HG03469 (cell line): ENCODE measurements at regions not wholly inside any gene's neighbourhood (a gene's known extent, or its start where the extent isn't known, plus 50 kb on each side); places are given as distances from the start of the nearest gene placed in this dataset.

Source experiments
- ATAC-seq: cut with Tn5 transposase; IDR thresholded peaks from one replicate; pipeline ENCODE4 v1.9.1; 2021; ENCODE audit warnings: mild to moderate bottlenecking, moderate library complexity, moderate number of reproducible peaks; ENCODE audit not compliant: unreplicated experiment

DNA sequence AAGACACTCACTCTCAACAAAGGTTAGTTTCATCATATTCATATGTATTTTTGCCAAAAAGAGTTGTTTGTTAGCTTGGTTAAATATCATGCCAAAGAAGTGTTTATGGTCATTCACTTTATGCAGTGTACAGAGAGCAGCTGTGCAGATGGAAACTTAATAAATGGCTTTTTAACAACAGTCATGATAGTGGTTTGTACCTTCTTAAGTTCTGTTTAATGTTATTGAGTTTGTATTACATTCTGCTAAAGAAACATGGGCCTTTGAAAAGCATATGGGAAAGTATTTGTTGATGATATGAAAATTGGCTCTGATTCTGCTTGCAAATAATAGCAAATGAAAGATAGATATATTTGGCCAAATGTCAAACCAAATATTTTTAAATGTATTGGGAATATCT is 607.3 kb downstream of the NCAM2 start:
- ATAC-seq = no peak

DNA sequence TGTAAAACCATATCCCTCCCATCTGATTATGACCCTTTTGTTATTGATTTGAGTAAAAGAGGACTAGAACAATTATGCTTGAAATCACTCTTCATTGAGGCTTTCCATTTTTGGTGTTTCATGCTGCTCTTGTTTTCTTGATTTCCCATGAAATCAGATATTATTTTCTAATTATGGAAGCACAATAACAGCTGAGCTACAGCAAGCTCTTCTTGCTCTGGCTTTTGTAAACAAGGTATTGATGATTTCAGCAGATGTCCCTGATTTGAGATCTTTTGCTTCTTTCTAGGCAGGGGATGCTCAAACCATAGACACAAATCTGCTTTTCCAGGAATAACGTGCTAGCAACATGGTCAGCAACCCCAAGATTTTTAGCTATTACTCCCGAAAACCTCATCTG is 607.8 kb downstream of the NCAM2 start:
- ATAC-seq = no peak

DNA sequence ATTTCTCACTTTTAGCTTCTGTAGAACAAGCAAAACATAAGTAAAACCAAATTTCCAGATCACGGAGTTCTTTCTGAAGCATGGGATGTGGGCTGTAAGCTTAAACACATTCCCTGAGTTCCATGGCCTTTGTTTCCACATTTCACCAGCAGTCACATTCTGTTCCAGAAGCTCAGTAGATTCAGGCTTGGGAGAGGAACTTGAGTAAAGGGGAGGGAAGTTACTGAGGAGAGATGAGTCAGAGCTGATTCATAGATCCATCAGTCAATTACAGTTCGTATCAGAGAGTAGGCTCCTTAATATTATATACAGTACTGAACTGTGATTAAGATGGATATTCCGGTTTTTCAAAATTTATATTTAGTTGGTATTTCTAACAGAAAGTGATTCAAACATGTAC is 614.3 kb downstream of the NCAM2 start:
- no peak for ATAC-seq

DNA sequence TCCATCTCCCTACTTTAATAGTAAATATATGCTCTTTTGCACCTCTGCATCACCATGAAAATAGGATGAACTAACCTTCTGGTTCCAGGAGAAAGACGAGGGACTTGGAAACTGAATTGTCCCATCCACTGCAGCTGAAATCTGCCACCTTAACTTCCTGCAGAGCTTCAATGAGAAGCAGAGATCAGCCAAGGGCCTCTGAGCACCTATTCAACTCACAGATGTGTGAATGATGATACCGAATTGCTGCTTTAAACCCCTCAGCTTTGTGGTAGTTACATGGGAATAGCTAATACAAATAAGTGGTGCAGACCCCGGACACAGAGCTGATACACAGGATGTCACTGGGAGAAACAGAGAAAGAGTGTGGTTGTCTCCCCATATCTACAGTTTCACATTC is 616.8 kb downstream of the NCAM2 start:
- no peak for ATAC-seq

DNA sequence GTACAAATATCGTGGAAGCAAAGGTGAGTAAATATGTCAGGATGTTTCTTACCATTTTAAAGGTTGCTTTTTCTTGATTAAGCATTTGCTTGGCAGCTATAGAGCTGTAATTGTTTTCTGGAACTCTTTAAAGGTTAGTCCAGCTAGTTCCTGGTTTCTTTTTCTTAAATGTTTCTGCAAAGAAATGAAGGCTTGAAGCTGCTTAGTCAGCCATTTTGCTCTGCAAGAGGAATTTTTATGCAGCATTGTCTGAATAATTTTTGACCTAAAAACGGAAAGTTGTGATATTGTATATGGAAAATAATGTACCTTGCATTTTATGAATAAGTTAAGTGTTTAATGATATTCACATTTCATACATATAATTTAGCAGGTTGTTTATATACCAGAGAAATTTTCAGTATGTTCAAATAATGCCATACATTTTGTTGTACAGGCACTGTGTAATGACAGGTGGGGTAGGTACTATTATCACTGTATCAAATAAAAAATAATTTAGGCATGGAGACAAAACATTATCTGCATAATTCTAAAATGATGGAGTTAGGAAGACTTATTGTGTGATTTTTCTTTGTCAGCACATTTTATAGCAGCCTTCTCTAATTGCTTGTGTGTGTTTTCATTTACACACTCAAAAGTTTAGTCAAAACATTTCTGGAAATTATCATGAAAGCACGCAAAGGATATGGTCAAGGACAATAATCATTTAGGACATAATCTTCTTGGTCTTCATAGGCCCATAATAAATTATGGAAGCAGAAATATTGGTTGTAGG is 624.4 kb downstream of the NCAM2 start:
- ATAC-seq = no peak

DNA sequence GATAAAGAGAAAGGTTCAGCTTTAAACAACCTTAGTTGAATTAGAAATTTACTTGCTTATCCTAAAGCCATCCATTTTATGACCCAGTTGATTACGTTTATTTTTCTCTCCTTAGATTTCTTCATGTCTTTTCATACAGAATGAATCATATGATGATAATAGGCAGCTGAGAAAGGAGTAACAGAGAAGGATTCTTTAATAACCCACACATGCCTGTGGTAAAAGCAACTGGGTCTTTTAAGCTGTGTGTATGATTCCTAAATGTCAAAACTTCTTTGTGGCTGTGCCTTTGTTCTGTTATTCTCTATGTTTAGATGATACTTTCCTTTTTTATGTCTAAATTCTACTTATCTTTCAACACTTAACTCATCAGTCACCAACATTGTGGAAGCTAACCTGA is 626.5 kb downstream of the NCAM2 start:
- no peak for ATAC-seq

DNA sequence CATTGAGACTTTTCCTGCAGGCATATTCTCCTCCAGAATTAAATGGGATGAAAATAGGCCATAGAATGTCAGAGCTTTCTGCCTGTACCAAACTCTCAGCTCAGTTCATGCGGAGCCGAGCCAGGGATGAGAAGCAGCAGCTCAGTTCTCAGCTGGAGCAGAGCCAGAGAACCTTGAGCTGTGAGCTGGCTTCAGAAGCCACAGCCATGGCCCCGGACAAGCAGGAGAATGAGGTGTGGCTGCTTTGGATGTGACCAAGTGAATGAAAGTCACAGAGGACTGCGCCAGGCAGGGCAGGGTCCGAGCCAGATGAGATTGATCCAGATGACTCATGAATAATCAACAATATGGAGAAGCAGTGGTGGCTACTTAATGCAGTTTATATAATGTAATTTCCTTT is 633.8 kb downstream of the NCAM2 start:
- no peak for ATAC-seq

DNA sequence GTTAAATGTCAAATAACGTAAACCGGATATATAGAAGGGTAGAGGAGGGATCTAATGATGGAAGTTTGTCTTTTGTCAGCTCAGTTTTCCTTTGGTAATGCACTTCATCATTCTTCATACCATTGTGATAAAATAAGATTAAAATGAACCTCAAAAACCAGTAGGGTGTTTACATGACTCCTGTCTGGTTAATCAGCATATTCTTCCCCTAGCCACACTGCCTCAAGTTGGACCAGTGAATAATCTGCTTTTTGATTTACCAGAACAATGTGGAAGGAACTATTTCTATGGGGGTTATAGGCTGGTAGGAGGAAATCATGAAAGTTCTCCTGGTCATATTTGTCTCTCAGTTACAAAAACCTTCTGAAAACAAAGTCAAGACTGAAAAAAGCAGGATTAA is 634.7 kb downstream of the NCAM2 start:
- ATAC-seq = no peak

DNA sequence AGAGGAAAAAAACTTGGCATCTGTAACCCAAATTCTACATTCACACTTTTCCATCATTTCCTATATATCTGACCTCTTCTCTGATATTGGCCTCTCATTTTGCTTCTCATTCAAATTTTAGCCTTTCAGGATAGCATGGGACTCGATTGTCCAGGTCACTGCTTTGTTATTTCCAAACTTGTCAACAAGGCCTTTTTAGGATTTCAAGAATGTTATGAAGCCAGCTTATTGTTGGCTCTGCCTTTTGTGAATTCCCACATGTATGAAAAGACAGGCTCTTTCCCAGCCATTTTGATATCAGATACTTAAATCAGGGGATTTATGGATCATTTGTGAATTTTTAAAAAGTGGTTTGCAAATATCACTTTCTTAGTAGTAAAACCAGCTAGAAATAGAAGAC is 663.5 kb downstream of the NCAM2 start:
- ATAC-seq = no peak

DNA sequence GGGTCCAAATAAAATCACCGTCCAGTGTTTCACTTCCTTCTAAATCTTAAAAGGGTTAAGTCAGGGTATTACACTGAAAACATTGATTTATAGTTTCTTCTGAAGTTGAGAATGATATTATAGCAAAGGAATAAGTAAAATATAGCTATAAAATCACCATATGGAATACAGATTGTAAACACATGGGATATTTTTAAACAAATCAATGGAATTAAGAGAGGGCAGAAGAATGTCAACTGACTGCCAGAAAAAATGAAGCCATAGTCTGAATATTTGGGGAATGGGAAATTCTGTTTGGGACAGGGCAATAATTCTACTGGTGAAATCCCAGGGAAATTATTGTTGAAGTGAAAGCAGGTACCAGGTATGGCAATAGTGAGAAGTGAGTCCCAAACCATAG is 664.6 kb downstream of the NCAM2 start:
- ATAC-seq = no peak

DNA sequence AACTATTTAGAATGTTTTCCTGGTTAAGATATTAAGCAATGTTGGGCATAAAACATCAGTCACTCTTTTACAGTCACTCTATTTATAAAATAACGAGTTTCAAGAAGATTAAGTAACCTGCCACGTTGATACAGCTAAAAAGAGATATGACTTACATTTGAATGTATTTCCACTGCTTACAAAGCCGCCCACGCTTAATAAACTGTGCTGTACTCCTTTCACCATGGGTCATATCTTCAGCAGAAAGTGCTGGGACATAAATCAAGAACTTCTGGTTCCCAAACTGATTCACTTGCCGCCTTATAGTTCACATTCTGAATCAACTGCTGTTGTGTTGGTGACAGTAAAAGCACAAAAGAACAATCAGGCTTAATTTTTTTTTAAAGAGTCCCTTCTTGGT is 666.7 kb downstream of the NCAM2 start:
- no peak for ATAC-seq

DNA sequence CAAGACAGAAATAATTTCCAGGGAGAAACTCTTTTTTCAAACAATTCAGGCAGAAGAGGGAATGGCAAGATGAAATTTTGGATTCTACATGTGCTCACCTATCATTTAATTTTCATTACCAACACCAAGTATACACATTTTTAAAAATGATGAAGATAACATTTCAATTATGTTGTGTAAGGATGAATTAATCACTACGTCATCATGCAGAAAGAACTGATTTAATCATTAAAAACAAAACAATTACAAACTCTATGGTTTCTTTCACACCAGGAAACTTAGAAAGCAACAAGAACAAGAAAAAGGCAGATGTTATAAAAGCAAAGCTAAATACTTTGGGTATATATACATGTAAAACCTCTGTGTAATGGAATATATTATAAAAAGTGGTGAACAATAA is 668.5 kb downstream of the NCAM2 start:
- ATAC-seq = no peak

DNA sequence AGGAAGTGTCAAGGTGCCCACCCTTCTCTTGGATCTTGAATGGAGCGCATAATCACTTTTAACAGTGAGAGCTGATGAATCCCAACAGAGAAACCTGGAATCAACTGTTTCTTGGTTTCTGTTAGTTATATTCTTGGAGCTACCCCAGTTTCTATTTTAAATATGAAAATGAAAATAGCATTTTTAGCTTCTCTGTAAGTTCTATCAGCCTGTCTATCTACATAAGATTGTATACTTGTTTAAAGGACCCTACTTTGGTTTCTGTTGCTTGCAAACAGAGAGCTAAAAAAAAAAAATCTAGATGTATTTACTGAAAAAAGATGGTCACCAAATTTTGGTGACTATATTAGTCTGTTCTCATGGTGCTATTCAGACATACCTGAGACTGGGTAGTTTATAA is 670.0 kb downstream of the NCAM2 start:
- ATAC-seq = no peak

DNA sequence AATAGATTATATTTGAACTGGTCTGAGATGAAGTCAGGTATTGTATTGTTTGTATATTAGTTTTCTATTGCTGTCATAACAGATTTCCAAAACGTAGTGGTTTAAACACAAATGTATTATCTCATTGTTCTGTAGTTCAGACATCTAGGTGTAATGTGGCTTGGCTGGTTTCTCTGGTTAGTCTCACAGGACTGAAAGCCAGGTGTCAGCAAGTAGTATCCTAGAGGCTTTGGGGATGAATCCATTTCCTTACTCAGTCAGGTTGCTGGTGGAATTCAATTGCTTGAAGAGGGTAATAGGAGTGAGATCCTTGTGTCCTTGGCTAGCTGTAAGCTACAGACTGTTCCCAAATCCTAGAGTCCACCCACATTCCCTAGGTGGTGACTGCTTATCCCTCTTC is 675.8 kb downstream of the NCAM2 start:
- no peak for ATAC-seq

DNA sequence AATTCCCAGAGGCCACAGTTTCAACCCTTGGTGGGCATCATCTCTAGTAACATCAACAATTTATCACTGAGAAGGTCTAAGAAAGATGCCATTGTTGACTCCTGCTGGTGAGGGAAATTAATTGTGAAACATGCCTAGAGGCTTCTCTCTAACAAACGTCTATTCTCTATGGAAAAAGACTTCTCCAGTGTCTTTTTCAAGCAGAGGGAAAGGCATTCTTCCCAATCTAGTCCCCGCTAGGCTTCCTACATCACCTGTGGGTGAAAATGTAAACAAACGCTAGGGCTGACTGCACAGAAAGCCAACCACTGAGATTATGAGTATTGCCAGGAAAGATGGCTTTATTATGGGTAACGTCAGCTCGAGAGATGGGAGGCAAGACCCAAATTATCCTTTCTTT is 677.4 kb downstream of the NCAM2 start:
- ATAC-seq = no peak

DNA sequence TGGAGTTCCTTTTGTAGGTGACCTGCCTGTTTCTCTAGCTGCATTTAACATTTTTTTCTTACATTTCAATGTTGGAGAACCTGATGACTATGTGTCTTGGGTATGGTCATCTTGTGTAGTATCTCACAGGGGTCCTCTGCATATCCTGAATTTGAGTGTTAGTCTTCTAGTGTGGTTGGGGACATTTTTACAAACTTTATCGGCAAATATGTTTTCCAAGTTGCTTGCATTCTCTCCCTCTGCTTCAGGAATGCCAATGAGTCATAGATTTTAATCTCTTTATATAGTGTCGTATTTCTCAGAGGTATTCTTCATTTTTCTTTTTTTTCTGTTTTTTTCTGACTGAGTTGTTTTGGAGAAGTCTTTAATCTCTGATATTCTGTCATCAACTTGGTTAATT is 684.0 kb downstream of the NCAM2 start:
- ATAC-seq = no peak

DNA sequence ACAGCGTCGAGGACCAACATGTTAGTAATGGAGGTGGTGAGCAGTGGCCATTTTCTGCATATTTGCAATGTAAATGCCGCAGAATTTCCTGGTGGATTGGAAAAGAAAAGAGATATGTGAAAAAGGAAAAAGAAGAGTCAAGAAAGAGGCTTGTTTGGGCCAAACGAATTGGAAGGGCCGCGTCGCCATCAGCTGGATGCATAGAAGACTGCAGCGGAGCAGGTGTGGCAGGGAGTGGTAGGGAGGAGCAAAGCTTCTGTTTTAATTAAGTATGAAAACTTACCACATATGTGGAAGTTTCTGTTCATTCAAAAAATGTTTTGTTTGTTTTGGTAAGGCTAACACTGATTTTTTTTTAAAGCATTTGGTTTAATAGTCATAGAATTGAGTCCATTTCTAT is 690.7 kb downstream of the NCAM2 start:
- ATAC-seq = no peak

DNA sequence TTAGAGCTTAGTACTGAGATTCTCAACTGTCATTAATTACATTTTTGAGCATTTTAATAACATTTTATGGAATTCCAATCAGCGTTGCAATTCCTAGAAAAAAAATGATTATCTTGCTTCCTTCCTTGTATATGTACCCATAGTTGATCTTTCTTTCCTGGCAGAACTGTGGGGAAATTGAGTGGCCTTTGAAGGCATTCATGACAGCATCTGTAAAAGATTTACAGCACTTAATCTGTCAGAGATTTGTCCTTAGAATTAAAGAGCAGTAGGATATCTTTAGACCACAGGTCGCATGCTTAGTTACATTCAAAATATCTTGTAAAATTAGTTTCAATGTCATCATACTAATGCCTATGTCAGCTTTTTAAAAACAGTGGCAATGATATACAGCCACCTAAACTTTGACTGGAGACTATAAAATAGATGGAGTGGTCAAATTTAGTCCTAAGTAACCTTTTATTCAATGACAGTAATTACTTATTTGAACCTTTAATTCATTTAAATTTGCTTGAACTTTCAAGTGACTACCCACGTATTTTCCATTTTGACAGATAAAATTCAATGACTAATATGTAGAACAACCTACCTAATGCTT is 692.0 kb downstream of the NCAM2 start:
- ATAC-seq = no peak

DNA sequence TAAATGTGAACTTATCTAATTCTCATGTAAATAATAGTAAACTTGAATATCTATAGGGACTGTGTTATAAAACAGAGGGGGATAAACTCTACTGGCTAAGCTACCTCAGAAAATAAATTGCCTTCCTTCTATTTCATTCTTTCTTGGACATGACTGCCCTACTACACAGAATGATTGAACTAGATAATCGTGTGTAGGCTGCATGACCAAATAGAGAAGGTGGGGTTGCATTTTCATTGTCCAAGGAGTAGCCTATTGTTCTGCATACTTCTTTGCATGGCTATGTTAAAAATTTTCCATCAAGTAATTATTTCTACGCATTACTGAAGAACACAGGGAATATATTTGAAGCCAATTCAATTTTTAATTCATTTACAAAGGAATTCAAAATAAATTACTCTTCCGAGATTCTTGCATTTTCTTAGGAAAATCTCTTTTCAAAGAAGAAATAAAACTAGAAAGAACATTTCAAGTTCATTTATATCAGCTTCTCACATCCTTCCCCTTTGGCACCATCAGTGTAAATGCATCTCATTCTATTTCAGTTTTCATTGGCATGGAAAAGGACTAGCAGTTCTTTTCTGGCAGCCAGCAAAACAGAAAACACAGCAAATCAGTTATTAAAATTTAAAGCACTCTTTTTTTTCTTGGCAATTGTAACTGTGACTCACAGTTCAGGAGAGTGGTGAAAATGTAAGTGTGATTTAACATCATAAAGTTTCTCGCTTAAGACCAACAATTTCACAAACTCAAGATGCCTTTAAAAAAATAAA is 714.7 kb downstream of the NCAM2 start:
- no peak for ATAC-seq

DNA sequence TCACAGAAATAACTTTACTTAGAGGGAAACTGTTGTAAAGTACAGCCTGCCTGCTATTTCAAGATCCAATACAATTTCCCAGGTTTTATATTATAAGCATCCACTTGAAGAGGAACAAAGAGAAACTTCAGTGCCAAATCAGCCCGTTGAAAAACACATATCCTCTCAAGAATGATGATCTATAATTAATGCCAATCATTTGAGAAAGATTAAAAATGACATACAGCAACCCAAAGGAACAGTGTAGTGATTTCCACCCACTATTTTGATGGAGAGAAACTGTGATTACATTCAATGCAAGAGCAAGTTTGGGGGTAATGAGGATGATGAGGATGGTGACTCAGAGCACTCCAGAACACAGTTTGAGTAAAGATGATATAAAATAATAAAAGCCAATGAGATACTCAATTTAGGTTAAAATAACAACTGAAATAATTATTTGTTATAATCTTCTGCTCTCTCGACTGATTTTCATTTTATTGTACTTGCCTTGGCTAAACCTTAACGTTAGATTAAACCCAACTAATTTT is 715.5 kb downstream of the NCAM2 start:
- ATAC-seq = no peak

DNA sequence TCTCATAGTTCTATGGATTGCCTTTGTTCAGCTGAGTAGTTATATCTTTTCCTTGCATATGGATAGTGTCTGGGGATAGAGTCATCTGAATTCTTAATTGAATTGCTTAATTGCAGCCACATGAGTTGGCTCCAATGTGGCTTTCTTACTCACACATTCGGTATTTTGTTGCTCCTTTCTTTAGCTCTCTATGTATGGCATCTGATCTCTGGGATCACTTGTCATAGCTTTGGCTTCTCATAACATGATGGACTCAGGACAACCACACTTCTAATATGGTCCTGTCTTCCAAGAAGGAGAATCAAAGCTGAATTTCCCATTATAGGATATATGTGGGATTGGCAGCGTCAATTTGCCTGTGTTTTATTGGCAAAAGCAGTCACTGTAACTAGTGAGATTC is 716.2 kb downstream of the NCAM2 start:
- no peak for ATAC-seq
